ENCODE measurements at regions not wholly inside any gene's neighbourhood (a gene's known extent, or its start where the extent isn't known, plus 50 kb on each side); places are given as distances from the start of the nearest gene placed in this dataset.
A peak's percentile ranks its signal among the peaks of the same experiment; 100 is the strongest.

GRCh38 chr4:128454281-128454871, 166.8 kb upstream of the PGRMC2 start (continued):
- TF ChIP-seq CHAMP1 (IDR thresholded peaks at IDR 0.05) (peak; percentile 76), MLX (CRISPR knock-in tag; conservative IDR thresholded peaks at IDR 0.05) (no peak), MLLT1 (IDR thresholded peaks at IDR 0.05) (peak in 1 of 2 experiments; percentile 88; a peak in 2 of 4 replicates), SRF (CRISPR knock-in tag; IDR thresholded peaks at IDR 0.05) (0 out of 4 replicates have a peak, but pooled peaks of 1 of the 2 experiments have one; percentile 47), RBBP5 (IDR thresholded peaks at IDR 0.05; ENCODE audit: borderline replicate concordance, insufficient read depth, low read length, poor library complexity, severe bottlenecking) (no peak), E2F8 (IDR thresholded peaks at IDR 0.05; ENCODE audit: low read depth, partially characterized antibody) (peak; percentile 30), NBN (IDR thresholded peaks at IDR 0.05; ENCODE audit: low read depth) (peak; percentile 35; the same call in 1 of the 2 replicates), BRD4 (IDR thresholded peaks at IDR 0.05) (no peak), SMC3 (conservative IDR thresholded peaks at IDR 0.05; ENCODE audit: insufficient read depth, low read depth, low read length) (peak; percentile 83), CXXC5 (CRISPR knock-in tag; IDR thresholded peaks at IDR 0.05) (peak; percentile 41; the same call in 1 of the 2 replicates), NFRKB (IDR thresholded peaks at IDR 0.05; ENCODE audit: low read depth) (0 out of 2 replicates have a peak, but pooled peaks have one; percentile 40), ZNF24 (IDR thresholded peaks at IDR 0.05) (peak; percentile 42; the same call in 1 of the 2 replicates), ATF2 (CRISPR knock-in tag; IDR thresholded peaks at IDR 0.05) (no peak), ZNF699 (CRISPR knock-in tag; IDR thresholded peaks at IDR 0.05; ENCODE audit: insufficient replicate concordance) (no peak)
- TF ChIP-seq, protein P1, sequence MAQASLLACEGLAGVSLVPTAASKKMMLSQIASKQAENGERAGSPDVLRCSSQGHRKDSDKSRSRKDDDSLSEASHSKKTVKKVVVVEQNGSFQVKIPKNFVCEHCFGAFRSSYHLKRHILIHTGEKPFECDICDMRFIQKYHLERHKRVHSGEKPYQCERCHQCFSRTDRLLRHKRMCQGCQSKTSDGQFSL (CRISPR knock-in tag; IDR thresholded peaks at IDR 0.05): no peak
- TF ChIP-seq, protein P1 (tag; IDR thresholded peaks at IDR 0.05): no peak
